ENCODE measurements at regions not wholly inside any gene's neighbourhood (a gene's known extent, or its start where the extent isn't known, plus 50 kb on each side); places are given as distances from the start of the nearest gene placed in this dataset.
"Not testable (repeated sequence)": the region's sequence is repeated elsewhere in the genome, so short reads cannot be mapped to it uniquely, and the experiment has no call there.

GRCh38 chr21:8778323-8779085 is 1742.9 kb upstream of the TPTE start:
- BruUV-seq (replicated peaks); ATAC-seq; POLR2A ChIA-PET; CTCF ChIA-PET (ENCODE audit: low intra/inter-chr PET ratio); H3K9ac ChIP-seq (ENCODE audit: insufficient read depth in 1 of 2, low read depth in 2 of 2, low read length in 2 of 2); H3K27ac ChIP-seq (ENCODE audit: extremely low read depth, low read depth, low read length); H3K27me3 ChIP-seq (ENCODE audit: control insufficient read depth in 2 of 2, insufficient read depth in 2 of 2, low read length in 2 of 2); H3K4me2 ChIP-seq (ENCODE audit: insufficient read depth, low read length); H3K4me1 ChIP-seq (replicated peaks in 1 of 2; ENCODE audit: control insufficient read depth in 2 of 2, insufficient read depth in 2 of 2, low read length in 2 of 2); H2AFZ ChIP-seq (ENCODE audit: low read depth, low read length); H3K36me3 ChIP-seq (ENCODE audit: control insufficient read depth, insufficient read depth, low read length); H3K9me1 ChIP-seq (ENCODE audit: control insufficient read depth, insufficient read depth, low read length); in situ Hi-C loops (cut with MboI); H3K4me3 ChIP-seq; H3K9me3 ChIP-seq (replicated peaks; ENCODE audit: control insufficient read depth, insufficient read depth, low read depth, low read length); FAIRE-seq; intact Hi-C loops (cut with micrococcal nuclease); H4K20me1 ChIP-seq (replicated peaks; ENCODE audit: control insufficient read depth, insufficient read depth, low read length); DNase-seq (ENCODE audit: extremely low read depth in 1 of 4, low spot score in 3 of 4); H3K79me2 ChIP-seq (ENCODE audit: control insufficient read depth, insufficient read depth, low read length): not testable (repeated sequence)
- WGBS (ENCODE audit: insufficient coverage, low coverage, missing lambda C conversion rate), result 24% methylated on average over 9 of the region's 11 CpGs

- DNase-seq (ENCODE audit: extremely low read depth in 1 of 4, low spot score in 3 of 4); H3K36me3 ChIP-seq (ENCODE audit: control insufficient read depth, insufficient read depth, low read length); H3K9ac ChIP-seq (ENCODE audit: insufficient read depth in 1 of 2, low read depth in 2 of 2, low read length in 2 of 2); ATAC-seq; POLR2A ChIA-PET; H2AFZ ChIP-seq (ENCODE audit: low read depth, low read length); in situ Hi-C loops (cut with MboI); H3K9me1 ChIP-seq (ENCODE audit: control insufficient read depth, insufficient read depth, low read length); H3K4me1 ChIP-seq (replicated peaks in 1 of 2; ENCODE audit: control insufficient read depth in 2 of 2, insufficient read depth in 2 of 2, low read length in 2 of 2); H3K9me3 ChIP-seq (replicated peaks; ENCODE audit: control insufficient read depth, insufficient read depth, low read depth, low read length); H3K4me2 ChIP-seq (ENCODE audit: insufficient read depth, low read length); FAIRE-seq; H3K27ac ChIP-seq (ENCODE audit: extremely low read depth, low read depth, low read length); H3K79me2 ChIP-seq (ENCODE audit: control insufficient read depth, insufficient read depth, low read length); CTCF ChIA-PET (ENCODE audit: low intra/inter-chr PET ratio); H3K27me3 ChIP-seq (ENCODE audit: control insufficient read depth in 2 of 2, insufficient read depth in 2 of 2, low read length in 2 of 2); intact Hi-C loops (cut with micrococcal nuclease); H4K20me1 ChIP-seq (replicated peaks; ENCODE audit: control insufficient read depth, insufficient read depth, low read length); H3K4me3 ChIP-seq: not testable (repeated sequence)
- WGBS (ENCODE audit: insufficient coverage, low coverage, missing lambda C conversion rate), result 51% methylated on average over 9 of the region's 16 CpGs
- TSS peak; percentile 55 for BruUV-seq (replicated peaks)
These were observed 1708.5 kb upstream of the TPTE start for GRCh38 chr21:8812840-8813239.

GRCh38 chr21:8834264-8834663 is 1687.1 kb upstream of the TPTE start:
- H4K20me1 ChIP-seq (replicated peaks; ENCODE audit: control insufficient read depth, insufficient read depth, low read length); H3K9me3 ChIP-seq (replicated peaks; ENCODE audit: control insufficient read depth, insufficient read depth, low read depth, low read length); in situ Hi-C loops (cut with MboI); FAIRE-seq; H2AFZ ChIP-seq (ENCODE audit: low read depth, low read length); ATAC-seq; H3K4me3 ChIP-seq; H3K4me2 ChIP-seq (ENCODE audit: insufficient read depth, low read length); H3K27ac ChIP-seq (ENCODE audit: extremely low read depth, low read depth, low read length); H3K9ac ChIP-seq (ENCODE audit: insufficient read depth in 1 of 2, low read depth in 2 of 2, low read length in 2 of 2); H3K4me1 ChIP-seq (replicated peaks in 1 of 2; ENCODE audit: control insufficient read depth in 2 of 2, insufficient read depth in 2 of 2, low read length in 2 of 2); H3K79me2 ChIP-seq (ENCODE audit: control insufficient read depth, insufficient read depth, low read length); CTCF ChIA-PET (ENCODE audit: low intra/inter-chr PET ratio); intact Hi-C loops (cut with micrococcal nuclease); POLR2A ChIA-PET; H3K36me3 ChIP-seq (ENCODE audit: control insufficient read depth, insufficient read depth, low read length); DNase-seq (ENCODE audit: extremely low read depth in 1 of 4, low spot score in 3 of 4); H3K27me3 ChIP-seq (ENCODE audit: control insufficient read depth in 2 of 2, insufficient read depth in 2 of 2, low read length in 2 of 2); H3K9me1 ChIP-seq (ENCODE audit: control insufficient read depth, insufficient read depth, low read length): not testable (repeated sequence)
- WGBS (ENCODE audit: insufficient coverage, low coverage, missing lambda C conversion rate), result 38% methylated on average over 7 of the region's 8 CpGs
- TSS peak; percentile 50 for BruUV-seq (replicated peaks)
